Kidney (tissue), 13 donors: ENCODE measurements at regions not wholly inside any gene's neighbourhood (a gene's known extent, or its start where the extent isn't known, plus 50 kb on each side); places are given as distances from the start of the nearest gene placed in this dataset.

Experiments
- DNase-seq, 5 donors: peaks; one replicate each; pipeline ENCODE4 v3.0.0-alpha.2; 2013 to 2020
- FAIRE-seq: peaks from 2 replicates; lab custom pipeline; 2012; peaks lifted over from hg19 to GRCh38; lab: Jason Lieb, UNC
- H3K27ac ChIP-seq, 2 donors: one replicate each; pipeline ENCODE4 v1.7.0; 2013; ENCODE audit warnings: low read depth in 2 of 2, low read length in 2 of 2, inconsistent platforms in 1 of 2
- H3K27me3 ChIP-seq: one replicate; pipeline ENCODE4 v1.7.1; 2013; ENCODE audit warnings: low read length, inconsistent platforms; ENCODE audit not compliant: control insufficient read depth, insufficient read depth
- H3K36me3 ChIP-seq, 3 donors: one replicate each; pipeline versions ENCODE4 v1.7.0 to v1.7.1; 2013; ENCODE audit warnings: low read length in 3 of 3, control low read depth in 1 of 3, inconsistent platforms in 1 of 3; ENCODE audit not compliant: insufficient read depth in 3 of 3, control insufficient read depth in 2 of 3
- H3K4me1 ChIP-seq, 3 donors: one replicate each; pipeline versions ENCODE4 v1.7.0 to v1.7.1; 2013; ENCODE audit warnings: low read length in 3 of 3, inconsistent platforms in 1 of 3, low read depth in 1 of 3; ENCODE audit not compliant: control insufficient read depth in 2 of 3, insufficient read depth in 2 of 3
- H3K4me3 ChIP-seq, 3 donors: one replicate each; pipeline versions ENCODE4 v1.7.0 to v1.8.1; 2013; ENCODE audit warnings: low read length in 3 of 3, control low read depth in 1 of 3, inconsistent platforms in 1 of 3
- H3K9ac ChIP-seq, 3 donors: one replicate each; pipeline versions ENCODE4 v1.7.0 to v1.7.1; 2013; ENCODE audit warnings: low read length in 3 of 3, control low read depth in 1 of 3, inconsistent platforms in 1 of 3
- H3K9me3 ChIP-seq, 3 donors: one replicate each; pipeline versions ENCODE4 v1.7.0 to v1.7.1; 2013; ENCODE audit warnings: low read length in 3 of 3, control low read depth in 1 of 3, inconsistent platforms in 1 of 3; ENCODE audit not compliant: control insufficient read depth in 2 of 3, insufficient read depth in 1 of 3
- intact Hi-C: fragments of 100-400 bp; cut with DNase I; formaldehyde crosslinking; loops from one replicate; pipeline ENCODE4 v1.11.1; 2022
- TF ChIP-seq, protein P1 (sequence below): IDR thresholded peaks from 3 replicates; pipeline ENCODE4 v1.5.1; 2012; ENCODE audit warnings: mild to moderate bottlenecking, moderate library complexity, borderline replicate concordance; ENCODE audit not compliant: insufficient read depth; ENCODE audit errors: extremely low read depth
- donor health status: control.
- donor health status: control.
- donor health status: control.
- donor health status: control.
- donor health status: control.
- donor health status: DM: yes; HTN: yes; CAD: no.
- donor health status: Normal renal cell carcinoma (clear cell type).

DNA sequence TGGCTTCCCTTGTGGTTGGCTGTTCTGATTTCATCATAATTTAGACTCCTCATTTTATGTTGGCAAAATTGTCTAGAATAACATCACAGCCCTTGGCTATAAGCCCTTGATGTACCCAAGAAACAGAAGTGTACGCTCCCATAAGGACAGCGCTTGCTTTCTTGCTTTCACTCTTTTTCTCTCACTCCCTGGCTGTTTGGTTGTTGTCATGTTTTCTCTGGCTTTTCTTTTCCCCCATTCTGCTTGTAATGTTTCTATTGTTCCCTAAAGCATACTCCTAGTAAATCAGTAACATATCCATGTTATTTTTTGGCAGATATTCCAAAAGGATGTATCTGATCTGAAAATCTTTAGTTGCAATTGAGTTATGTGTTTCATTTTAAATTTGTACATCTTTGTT, 530.5 kb downstream of the NOVA1 start:
- DNase-seq: no peak
- Histone ChIP-seq H3K27me3 (no peaks in the 10 kb centered on the region), H3K9ac (no peak overlapping the region), H3K4me3 (no peak overlapping the region), H3K36me3 (no peaks in the 10 kb centered on the region), H3K27ac (no peak overlapping the region), H3K9me3 (no peaks in the 10 kb centered on the region), H3K4me1 (no peaks in the 10 kb centered on the region)
- TF ChIP-seq, protein P1, sequence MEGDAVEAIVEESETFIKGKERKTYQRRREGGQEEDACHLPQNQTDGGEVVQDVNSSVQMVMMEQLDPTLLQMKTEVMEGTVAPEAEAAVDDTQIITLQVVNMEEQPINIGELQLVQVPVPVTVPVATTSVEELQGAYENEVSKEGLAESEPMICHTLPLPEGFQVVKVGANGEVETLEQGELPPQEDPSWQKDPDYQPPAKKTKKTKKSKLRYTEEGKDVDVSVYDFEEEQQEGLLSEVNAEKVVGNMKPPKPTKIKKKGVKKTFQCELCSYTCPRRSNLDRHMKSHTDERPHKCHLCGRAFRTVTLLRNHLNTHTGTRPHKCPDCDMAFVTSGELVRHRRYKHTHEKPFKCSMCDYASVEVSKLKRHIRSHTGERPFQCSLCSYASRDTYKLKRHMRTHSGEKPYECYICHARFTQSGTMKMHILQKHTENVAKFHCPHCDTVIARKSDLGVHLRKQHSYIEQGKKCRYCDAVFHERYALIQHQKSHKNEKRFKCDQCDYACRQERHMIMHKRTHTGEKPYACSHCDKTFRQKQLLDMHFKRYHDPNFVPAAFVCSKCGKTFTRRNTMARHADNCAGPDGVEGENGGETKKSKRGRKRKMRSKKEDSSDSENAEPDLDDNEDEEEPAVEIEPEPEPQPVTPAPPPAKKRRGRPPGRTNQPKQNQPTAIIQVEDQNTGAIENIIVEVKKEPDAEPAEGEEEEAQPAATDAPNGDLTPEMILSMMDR: no peak
- intact Hi-C loops: no loop called here
- FAIRE-seq: no peak

DNA sequence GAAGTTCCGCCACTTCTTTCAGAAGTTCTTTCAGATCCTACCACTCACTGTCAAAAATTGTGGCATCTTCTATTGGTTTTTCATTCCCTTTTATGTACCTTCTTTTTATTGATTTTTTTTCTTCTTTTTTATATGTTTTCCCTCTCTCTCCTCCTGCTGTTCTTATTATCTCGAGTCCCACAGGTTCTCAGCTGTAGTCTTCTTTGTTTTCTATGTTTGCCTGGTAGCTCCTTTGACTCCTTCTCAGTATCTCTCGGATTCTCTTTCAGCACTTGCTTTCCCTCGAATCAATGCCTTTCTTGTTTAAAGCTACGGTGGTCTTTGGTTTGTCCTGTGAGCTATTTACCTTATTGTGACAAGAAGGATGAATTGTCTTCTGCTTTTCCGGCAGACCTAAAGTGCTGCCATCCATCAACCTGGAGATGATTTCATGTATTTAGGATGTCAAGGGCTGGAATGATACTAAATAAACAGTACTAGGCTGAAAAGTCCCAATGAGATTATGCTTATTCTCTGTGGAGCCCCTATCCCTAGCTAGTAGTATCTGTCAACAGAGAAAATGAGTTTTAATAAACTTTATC, 541.7 kb downstream of the NOVA1 start:
- no peak overlapping the region for H3K4me3 ChIP-seq
- no peak for FAIRE-seq
- TF ChIP-seq, protein P1: no peak
- H3K4me1 ChIP-seq: no peaks in the 10 kb centered on the region
- no peak for DNase-seq
- H3K27ac ChIP-seq: no peak overlapping the region
- intact Hi-C loops: no loop called here
- no peak overlapping the region for H3K9ac ChIP-seq
- no peaks in the 10 kb centered on the region for H3K27me3 ChIP-seq
- H3K36me3 ChIP-seq: no peaks in the 10 kb centered on the region
- no peaks in the 10 kb centered on the region for H3K9me3 ChIP-seq

DNA sequence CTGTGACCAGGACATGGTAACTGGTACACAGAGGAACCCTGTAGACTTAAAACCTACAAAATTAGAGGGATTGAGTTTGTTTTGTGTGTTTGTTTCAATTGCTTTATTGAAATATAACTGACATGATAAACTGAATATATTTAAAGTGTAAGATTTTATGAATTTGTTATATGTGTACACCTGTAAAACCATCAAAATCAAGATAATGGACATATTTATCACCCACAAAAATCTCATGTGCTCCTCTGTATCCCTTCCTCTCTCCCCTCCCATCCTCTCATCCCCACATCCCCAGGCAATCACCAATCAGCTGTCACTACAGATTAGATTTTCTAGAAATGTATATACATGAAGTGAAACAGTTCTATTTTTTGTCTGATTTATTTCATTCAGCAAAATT, 565.5 kb downstream of the NOVA1 start:
- H3K36me3 ChIP-seq: no peaks in the 10 kb centered on the region
- TF ChIP-seq, protein P1: no peak
- no peak for FAIRE-seq
- H3K4me3 ChIP-seq: no peak overlapping the region
- intact Hi-C loops: no loop called here
- no peaks in the 10 kb centered on the region for H3K9me3 ChIP-seq
- no peak overlapping the region for H3K27ac ChIP-seq
- H3K27me3 ChIP-seq: no peaks in the 10 kb centered on the region
- DNase-seq: no peak
- no peaks in the 10 kb centered on the region for H3K4me1 ChIP-seq
- H3K9ac ChIP-seq: no peak overlapping the region

DNA sequence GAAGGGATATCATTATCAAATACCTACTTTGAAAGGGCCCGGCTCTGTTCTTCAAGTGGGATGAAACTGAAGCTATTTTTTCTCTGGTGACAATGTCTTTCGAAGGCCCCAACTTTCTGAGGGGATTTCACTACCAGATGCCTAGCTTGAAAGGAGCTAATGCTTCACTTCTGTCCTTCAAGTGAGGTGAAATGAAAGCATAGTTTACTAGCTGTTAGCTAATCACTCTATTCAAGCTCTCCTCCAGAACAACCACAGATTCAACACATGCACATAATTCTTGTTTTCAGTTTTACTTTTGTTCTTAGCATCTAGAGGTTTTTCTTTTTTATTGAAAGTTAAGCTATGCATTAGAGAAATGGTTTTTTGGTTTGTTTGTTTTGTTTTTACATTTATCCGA, 571.4 kb downstream of the NOVA1 start:
- no peaks in the 10 kb centered on the region for H3K27me3 ChIP-seq
- TF ChIP-seq, protein P1: no peak

More for the DNA sequence above, 571.4 kb downstream of the NOVA1 start:
- Histone ChIP-seq H3K4me1 (no peaks in the 10 kb centered on the region), H3K9me3 (no peaks in the 10 kb centered on the region), H3K9ac (no peak overlapping the region), H3K27ac (no peak overlapping the region), H3K4me3 (no peak overlapping the region), H3K36me3 (no peaks in the 10 kb centered on the region)
- intact Hi-C loops: no loop called here
- FAIRE-seq: no peak
- DNase-seq: no peak
